Natural killer cell treated with Interleukin-12 subunit alpha and Interleukin-12 subunit beta and Interleukin-15 and Interleukin-18, amount 100 ng/mL, for 72 hours (primary cell): ENCODE measurements at regions not wholly inside any gene's neighbourhood (a gene's known extent, or its start where the extent isn't known, plus 50 kb on each side); places are given as distances from the start of the nearest gene placed in this dataset.
"Not testable (repeated sequence)": the region's sequence is repeated elsewhere in the genome, so short reads cannot be mapped to it uniquely, and the experiment has no call there.

Experiments used
- ATAC-seq, 2 donors: fragments of 150-1000 bp; cut with Tn5 transposase in 1 of 2; sonication (Bioruptor Pico), chemical (Tn5 transposase) in 1 of 2; 2 replicates each; pipeline ENCODE4 v1.10.0; 2021
- DNase-seq: peaks from one replicate; pipeline ENCODE4 v3.0.0; 2022; ENCODE audit warnings: low spot score
- H3K27ac Mint-ChIP-seq, 2 donors: 1 replicate in 1 of 2; 2 replicates in 1 of 2; pipeline ENCODE4 v1.8.0; 2022; ENCODE audit warnings: mixed read lengths in 2 of 2, mild to moderate bottlenecking in 1 of 2, moderate library complexity in 1 of 2
- H3K27me3 Mint-ChIP-seq, 2 donors: 1 replicate in 1 of 2; 2 replicates in 1 of 2; pipeline ENCODE4 v1.8.0; 2022; ENCODE audit warnings: mixed read lengths in 2 of 2
- H3K36me3 Mint-ChIP-seq: one replicate; pipeline ENCODE4 v1.8.0; 2022; ENCODE audit warnings: mixed read lengths
- H3K4me1 Mint-ChIP-seq, 2 donors: 1 replicate in 1 of 2; 2 replicates in 1 of 2; pipeline ENCODE4 v1.8.0; 2022; ENCODE audit warnings: low read depth in 2 of 2, mixed read lengths in 2 of 2, mild to moderate bottlenecking in 1 of 2
- H3K4me3 Mint-ChIP-seq: one replicate; pipeline ENCODE4 v1.8.0; 2022; ENCODE audit warnings: mixed read lengths
- H3K9me3 Mint-ChIP-seq: 2 replicates; pipeline ENCODE4 v1.8.0; 2022; ENCODE audit warnings: mixed read lengths

- H3K9me3 Mint-ChIP-seq, DNase-seq, H3K36me3 Mint-ChIP-seq, H3K4me1 Mint-ChIP-seq, H3K27me3 Mint-ChIP-seq, H3K4me3 Mint-ChIP-seq, H3K27ac Mint-ChIP-seq, ATAC-seq: not testable (repeated sequence)
These were observed 370.8 kb upstream of the ZNF722 start for GRCh38 chr7:63627590-63628485.

GRCh38 chr7:63629024-63629423 is 369.6 kb upstream of the ZNF722 start:
- DNase-seq, H3K27ac Mint-ChIP-seq, H3K4me1 Mint-ChIP-seq, ATAC-seq, H3K27me3 Mint-ChIP-seq, H3K9me3 Mint-ChIP-seq, H3K36me3 Mint-ChIP-seq, H3K4me3 Mint-ChIP-seq: not testable (repeated sequence)

- not testable (repeated sequence) for H3K4me1 Mint-ChIP-seq, H3K27ac Mint-ChIP-seq, DNase-seq, H3K36me3 Mint-ChIP-seq, H3K27me3 Mint-ChIP-seq, H3K4me3 Mint-ChIP-seq, H3K9me3 Mint-ChIP-seq
- ATAC-seq = peak in 1 of 2 donors; percentile 28
These were observed 362.1 kb upstream of the ZNF722 start for GRCh38 chr7:63636585-63636984.

GRCh38 chr7:63665553-63665952 is 333.1 kb upstream of the ZNF722 start:
- not testable (repeated sequence) for H3K36me3 Mint-ChIP-seq, H3K27ac Mint-ChIP-seq, H3K27me3 Mint-ChIP-seq

GRCh38 chr7:63691408-63691807 is 307.2 kb upstream of the ZNF722 start:
- H3K36me3 Mint-ChIP-seq, H3K27me3 Mint-ChIP-seq, H3K4me1 Mint-ChIP-seq, H3K27ac Mint-ChIP-seq, H3K4me3 Mint-ChIP-seq, H3K9me3 Mint-ChIP-seq, DNase-seq, ATAC-seq: not testable (repeated sequence)

More at GRCh38 chr7:63665553-63665952, 333.1 kb upstream of the ZNF722 start:
- H3K9me3 Mint-ChIP-seq, DNase-seq, H3K4me3 Mint-ChIP-seq, H3K4me1 Mint-ChIP-seq, ATAC-seq: not testable (repeated sequence)

GRCh38 chr7:63694296-63694695 is 304.4 kb upstream of the ZNF722 start:
- peak in 1 of 2 donors; percentile 28 for ATAC-seq
- H3K27ac Mint-ChIP-seq, H3K36me3 Mint-ChIP-seq, H3K4me1 Mint-ChIP-seq, H3K4me3 Mint-ChIP-seq, DNase-seq, H3K27me3 Mint-ChIP-seq, H3K9me3 Mint-ChIP-seq: not testable (repeated sequence)
